ENCODE measurements at regions not wholly inside any gene's neighbourhood (a gene's known extent, or its start where the extent isn't known, plus 50 kb on each side); places are given as distances from the start of the nearest gene placed in this dataset.

- Histone ChIP-seq H3K4me3 (ENCODE audit: low read length) (no peak overlapping the region), H3K9me2 (ENCODE audit: insufficient read depth, low read length) (no peaks in the 10 kb centered on the region), H3K36me3 (ENCODE audit: insufficient read depth, low read length) (no peaks in the 10 kb centered on the region), H3F3A (ENCODE audit: insufficient read depth, low read length, poor library complexity, severe bottlenecking) (no peaks in the 10 kb centered on the region), H4K20me1 (ENCODE audit: insufficient read depth) (no peaks in the 10 kb centered on the region), H2AFZ (ENCODE audit: low read depth, low read length) (no peak overlapping the region), H3K27ac (ENCODE audit: low read length) (no peak overlapping the region), H3K4me2 (ENCODE audit: low read length) (no peak overlapping the region), H3K27me3 (ENCODE audit: insufficient read depth, low read depth, low read length) (no peaks in the 10 kb centered on the region), H3K9me3 (ENCODE audit: low read length) (no peaks in the 10 kb centered on the region), H3K79me2 (replicated peaks; ENCODE audit: insufficient read depth, low read length) (no peaks in the 10 kb centered on the region), H3K9ac (ENCODE audit: low read length) (no peak overlapping the region)
- TF ChIP-seq SMC3 (conservative IDR thresholded peaks at IDR 0.05; ENCODE audit: poor library complexity) (no peak), CTCF (IDR thresholded peaks at IDR 0.05; ENCODE audit: poor library complexity, severe bottlenecking) (no peak), EP300 (conservative IDR thresholded peaks at IDR 0.05; ENCODE audit: poor library complexity, severe bottlenecking) (no peak), POLR2AphosphoS5 (IDR thresholded peaks at IDR 0.05) (no peak), MXI1 (conservative IDR thresholded peaks at IDR 0.05; ENCODE audit: poor library complexity, severe bottlenecking) (no peak)
Measured at GRCh38 chr1:221039616-221040015, 160.4 kb downstream of the HLX start.

- TF ChIP-seq EP300 (conservative IDR thresholded peaks at IDR 0.05; ENCODE audit: poor library complexity, severe bottlenecking) (no peak), POLR2AphosphoS5 (IDR thresholded peaks at IDR 0.05) (no peak), EZH2 (IDR thresholded peaks at IDR 0.05; ENCODE audit: borderline replicate concordance, insufficient read depth, low read length, poor library complexity, severe bottlenecking) (no peak), TAF1 (IDR thresholded peaks at IDR 0.05; ENCODE audit: low read depth) (no peak), REST (IDR thresholded peaks at IDR 0.05; ENCODE audit: borderline replicate concordance) (no peak), CTCF (IDR thresholded peaks at IDR 0.05; ENCODE audit: poor library complexity, severe bottlenecking) (no peak)
- Histone ChIP-seq H3K36me3 (ENCODE audit: insufficient read depth, low read length) (no peaks in the 10 kb centered on the region), H2AFZ (ENCODE audit: low read depth, low read length) (no peak overlapping the region), H3K27ac (ENCODE audit: low read length) (no peak overlapping the region), H3F3A (ENCODE audit: insufficient read depth, low read length, poor library complexity, severe bottlenecking) (no peaks in the 10 kb centered on the region), H3K9me3 (ENCODE audit: low read length) (no peaks in the 10 kb centered on the region), H3K79me2 (replicated peaks; ENCODE audit: insufficient read depth, low read length) (no peaks in the 10 kb centered on the region), H3K9me2 (ENCODE audit: insufficient read depth, low read length) (no peaks in the 10 kb centered on the region), H3K4me3 (ENCODE audit: low read length) (no peak overlapping the region), H3K4me2 (ENCODE audit: low read length) (no peak overlapping the region), H3K27me3 (ENCODE audit: insufficient read depth, low read depth, low read length) (no peaks in the 10 kb centered on the region), H4K20me1 (ENCODE audit: insufficient read depth) (no peaks in the 10 kb centered on the region), H3K9ac (ENCODE audit: low read length) (no peak overlapping the region)
Measured at GRCh38 chr1:221040101-221040500, 160.9 kb downstream of the HLX start.
